Adrenal gland (tissue), 9 donors: ENCODE measurements at regions not wholly inside any gene's neighbourhood (a gene's known extent, or its start where the extent isn't known, plus 50 kb on each side); places are given as distances from the start of the nearest gene placed in this dataset.

ENCODE experiments used
- DNase-seq, 7 donors: peaks; one replicate each; pipeline ENCODE4 v3.0.0-alpha.2; 2019 to 2020
- H3K27ac ChIP-seq, 5 donors: fragments of 200-600 bp; sonication (generic) in 4 of 5; 1 replicate in 3 of 5; 2 replicates in 2 of 5; pipeline versions ENCODE4 v1.5.1 to v1.8.0; 2016 to 2020; ENCODE audit warnings: mild to moderate bottlenecking in 1 of 5
- H3K27me3 ChIP-seq: fragments of 200-600 bp; 2 replicates; pipeline ENCODE4 v1.8.0; 2021
- H3K36me3 ChIP-seq, 2 donors: fragments of 200-600 bp; replicated peaks in 1 of 2; 1 replicate in 1 of 2; 2 replicates in 1 of 2; pipeline versions ENCODE4 v1.5.1 to v1.8.0; 2018 to 2022
- H3K4me1 ChIP-seq, 2 donors: fragments of 200-600 bp; replicated peaks in 1 of 2; 1 replicate in 1 of 2; 2 replicates in 1 of 2; pipeline versions ENCODE4 v1.5.1 to v1.8.0; 2018 to 2021
- H3K4me3 ChIP-seq, 4 donors: fragments of 200-600 bp; sonication (generic) in 3 of 4; one replicate each; pipeline ENCODE4 v1.5.1; 2016 to 2018
- H3K9me3 ChIP-seq, 3 donors: fragments of 200-600 bp; sonication (generic) in 1 of 3; replicated peaks in 1 of 3; 1 replicate in 2 of 3; 2 replicates in 1 of 3; pipeline versions ENCODE4 v1.5.1 to v1.8.0; 2016 to 2021
- CTCF ChIP-seq, 6 experiments: fragments of 450-650 bp in 4 of 6; fragments of 200-600 bp in 2 of 6; sonication (generic) in 1 of 6; IDR thresholded peaks; 1 replicate in 5 of 6; 2 replicates in 1 of 6; pipeline versions ENCODE4 v1.5.1 to v1.8.0; 2016 to 2021; ENCODE audit warnings: antibody characterized with exemption in 6 of 6, mild to moderate bottlenecking in 2 of 6, moderate library complexity in 1 of 6
- POLR2A ChIP-seq, 2 donors: fragments of 450-650 bp; IDR thresholded peaks; one replicate each; pipeline ENCODE4 v1.6.1; 2017; ENCODE audit warnings: antibody characterized with exemption in 2 of 2, mild to moderate bottlenecking in 2 of 2, moderate library complexity in 1 of 2
- WGBS, 4 donors: extraction: QIAGEN DNeasy Blood & Tissue Kit in 2 of 4; methylation state at CpG; one replicate each; pipeline versions ENCODE4 v1.1.5 to v1.1.7; 2013 to 2017; 5-methylcytosine and 5-hydroxymethylcytosine counted together
- intact Hi-C, 2 donors: fragments of 100-400 bp; cut with DNase I; formaldehyde crosslinking; loops; one replicate each; pipeline versions ENCODE4 v1.14.1 to v1.15.0; 2022 to 2023
- donor health status: healthy with polysubstance abuse.
- donor health status: Bipolar disorder and iron deficiency.
- donor health status: DM: yes; HTN: yes; CAD: no.
- donor health status: DM: no; HTN: no; CAD: no.
- donor health status: DM: no; HTN: no; CAD: no.

GRCh38 chrX:78213331-78213730 is 73.9 kb upstream of the TAF9B start:
- no peaks in the 10 kb centered on the region for H3K36me3 ChIP-seq
- H3K4me3 ChIP-seq: no peak overlapping the region
- H3K27ac ChIP-seq: no peak overlapping the region
- intact Hi-C loops: no loop called here
- whole genome bisulfite sequencing, 4 donors: 40 to 49% (median 45%) methylated on average over 4 of the region's 4 CpGs
- no peaks in the 10 kb centered on the region for H3K4me1 ChIP-seq
- no peaks in the 10 kb centered on the region for H3K9me3 ChIP-seq
- no peaks in the 10 kb centered on the region for H3K27me3 ChIP-seq
- TF ChIP-seq CTCF (IDR thresholded peaks at IDR 0.05): no peak
- no peak for TF ChIP-seq POLR2A (IDR thresholded peaks at IDR 0.05)
- DNase-seq: no peak

GRCh38 chrX:78199851-78200250 is 60.4 kb upstream of the TAF9B start:
- no peaks in the 10 kb centered on the region for H3K4me1 ChIP-seq
- H3K27ac ChIP-seq: no peak overlapping the region
- TF ChIP-seq POLR2A (IDR thresholded peaks at IDR 0.05) (no peak), CTCF (IDR thresholded peaks at IDR 0.05) (no peak)
- peaks cover 8% of the 10 kb centered on the region for H3K27me3 ChIP-seq
- intact Hi-C loops: no loop called here
- peak in 1 of 7 donors; percentile 0 for DNase-seq
- no peak overlapping the region for H3K4me3 ChIP-seq
- no peaks in the 10 kb centered on the region for H3K36me3 ChIP-seq
- H3K9me3 ChIP-seq: no peaks in the 10 kb centered on the region
